Natural killer cell (primary cell): ENCODE measurements at regions not wholly inside any gene's neighbourhood (a gene's known extent, or its start where the extent isn't known, plus 50 kb on each side); places are given as distances from the start of the nearest gene placed in this dataset.

Experiments
- ATAC-seq, 3 donors: fragments of 150-1000 bp in 2 of 3; fragments of 200-7000 bp in 1 of 3; cut with Tn5 transposase; 1 replicate in 1 of 3; 2 replicates in 2 of 3; pipeline ENCODE4 v1.10.0; 2021; ENCODE audit warnings: mild to moderate bottlenecking in 2 of 3, moderate library complexity in 2 of 3
- DNase-seq, 2 donors: peaks; one replicate each; pipeline versions ENCODE4 v3.0.0 to v3.0.0-alpha.2; 2013 to 2021; ENCODE audit warnings: mixed read lengths in 1 of 2
- H3K27ac ChIP-seq: one replicate; pipeline ENCODE4 v1.5.1; 2013; ENCODE audit warnings: mild to moderate bottlenecking, low read length
- H3K27me3 ChIP-seq: one replicate; pipeline ENCODE4 v1.6.1; 2013; ENCODE audit warnings: low read length; ENCODE audit not compliant: control insufficient read depth, insufficient read depth
- H3K36me3 ChIP-seq: one replicate; pipeline ENCODE4 v1.6.1; 2013; ENCODE audit warnings: low read length; ENCODE audit not compliant: control insufficient read depth, insufficient read depth
- H3K4me1 ChIP-seq: one replicate; pipeline ENCODE4 v1.6.1; 2013; ENCODE audit warnings: low read length; ENCODE audit not compliant: control insufficient read depth, insufficient read depth
- H3K4me3 ChIP-seq: one replicate; pipeline ENCODE4 v1.5.1; 2013; ENCODE audit warnings: low read length
- H3K9me3 ChIP-seq: one replicate; pipeline ENCODE4 v1.6.1; 2013; ENCODE audit warnings: low read length; ENCODE audit not compliant: control insufficient read depth, insufficient read depth
- H3K27ac Mint-ChIP-seq, 2 donors: one replicate each; pipeline ENCODE4 v1.8.0; 2022; ENCODE audit warnings: mild to moderate bottlenecking in 2 of 2, mixed read lengths in 2 of 2, moderate library complexity in 1 of 2
- H3K27me3 Mint-ChIP-seq, 2 donors: one replicate each; pipeline ENCODE4 v1.8.0; 2022; ENCODE audit warnings: low read depth in 2 of 2, mixed read lengths in 2 of 2
- H3K36me3 Mint-ChIP-seq: one replicate; pipeline ENCODE4 v1.8.0; 2022; ENCODE audit warnings: mixed read lengths
- H3K4me1 Mint-ChIP-seq, 2 donors: one replicate each; pipeline ENCODE4 v1.8.0; 2022; ENCODE audit warnings: mixed read lengths in 2 of 2
- H3K4me3 Mint-ChIP-seq: one replicate; pipeline ENCODE4 v1.8.0; 2022; ENCODE audit warnings: mild to moderate bottlenecking, moderate library complexity, mixed read lengths
- H3K9me3 Mint-ChIP-seq, 2 donors: one replicate each; pipeline ENCODE4 v1.8.0; 2022; ENCODE audit warnings: mixed read lengths in 2 of 2
- CTCF ChIP-seq: fragments of 200-600 bp; IDR thresholded peaks from one replicate; pipeline ENCODE4 v1.8.0; 2022; ENCODE audit warnings: antibody characterized with exemption
- WGBS: methylation state at CpG from one replicate; pipeline ENCODE4 v1.1.7; 2013; ENCODE audit warnings: missing lambda C conversion rate; ENCODE audit not compliant: insufficient coverage; 5-methylcytosine and 5-hydroxymethylcytosine counted together
- intact Hi-C: fragments of 100-400 bp; cut with micrococcal nuclease; formaldehyde crosslinking; loops from one replicate; pipeline ENCODE4 v1.14.2; 2022

GRCh38 chr6:54778731-54779130, 67.8 kb upstream of the FAM83B start:
- Histone ChIP-seq H3K27me3 (no peaks in the 10 kb centered on the region), H3K4me3 (no peak overlapping the region), H3K9me3 (no peaks in the 10 kb centered on the region), H3K4me1 (no peaks in the 10 kb centered on the region), H3K36me3 (no peaks in the 10 kb centered on the region), H3K27ac (no peak overlapping the region)
- peaks cover 0 to 3% of the 10 kb centered on the region in 2 donors for H3K27me3 Mint-ChIP-seq
- ATAC-seq (no peak), DNase-seq (no peak)
- H3K27ac Mint-ChIP-seq = no peak overlapping the region
- H3K4me1 Mint-ChIP-seq = no peaks in the 10 kb centered on the region
- H3K36me3 Mint-ChIP-seq = no peaks in the 10 kb centered on the region
- intact Hi-C loops = no loop called here
- H3K9me3 Mint-ChIP-seq = no peaks in the 10 kb centered on the region
- no peak for TF ChIP-seq CTCF
- H3K4me3 Mint-ChIP-seq = no peak overlapping the region

- DNase-seq (no peak), ATAC-seq (no peak)
- H3K4me3 ChIP-seq = no peak overlapping the region
- no peaks in the 10 kb centered on the region for H3K27me3 ChIP-seq
- H3K27ac Mint-ChIP-seq = no peak overlapping the region
- peaks cover 0 to 4% of the 10 kb centered on the region in 2 donors for H3K4me1 Mint-ChIP-seq
- no peak overlapping the region for H3K4me3 Mint-ChIP-seq
- 66% methylated on average over 2 of the region's 2 CpGs for WGBS
- no peak for TF ChIP-seq CTCF
- no peak overlapping the region for H3K27ac ChIP-seq
- intact Hi-C loops = no loop called here
- no peaks in the 10 kb centered on the region for H3K36me3 ChIP-seq
- H3K36me3 Mint-ChIP-seq = no peaks in the 10 kb centered on the region
- H3K9me3 ChIP-seq = no peaks in the 10 kb centered on the region
- H3K27me3 Mint-ChIP-seq = peaks cover 0 to 3% of the 10 kb centered on the region in 2 donors
- no peaks in the 10 kb centered on the region for H3K4me1 ChIP-seq
- H3K9me3 Mint-ChIP-seq = no peaks in the 10 kb centered on the region
Observed at GRCh38 chr6:54784011-54784410, 62.6 kb upstream of the FAM83B start.

GRCh38 chr6:54786154-54786553, 60.4 kb upstream of the FAM83B start:
- Mint-ChIP-seq H3K36me3 (no peaks in the 10 kb centered on the region), H3K9me3 (peaks cover 0 to 2% of the 10 kb centered on the region in 2 donors)
- ATAC-seq = no peak

More at GRCh38 chr6:54786154-54786553, 60.4 kb upstream of the FAM83B start:
- no peaks in the 10 kb centered on the region for H3K9me3 ChIP-seq
- Mint-ChIP-seq H3K4me3 (no peak overlapping the region), H3K27me3 (peaks cover 0 to 3% of the 10 kb centered on the region in 2 donors), H3K27ac (no peak overlapping the region), H3K4me1 (peaks cover 0 to 4% of the 10 kb centered on the region in 2 donors)
- TF ChIP-seq CTCF = no peak
- 100% methylated on average over 2 of the region's 2 CpGs for WGBS
- no peaks in the 10 kb centered on the region for H3K27me3 ChIP-seq
- H3K27ac ChIP-seq = no peak overlapping the region
- no peaks in the 10 kb centered on the region for H3K36me3 ChIP-seq
- no peak for DNase-seq
- H3K4me1 ChIP-seq = no peaks in the 10 kb centered on the region
- no peak overlapping the region for H3K4me3 ChIP-seq
- intact Hi-C loops = no loop called here
